Skeletal muscle tissue (tissue), 3 donors: ENCODE measurements at regions not wholly inside any gene's neighbourhood (a gene's known extent, or its start where the extent isn't known, plus 50 kb on each side); places are given as distances from the start of the nearest gene placed in this dataset.

ENCODE experiments used
- H3K27ac ChIP-seq: one replicate; pipeline ENCODE4 v1.7.0; 2013; ENCODE audit warnings: mild to moderate bottlenecking, low read depth, low read length, inconsistent platforms
- H3K27me3 ChIP-seq, 3 donors: one replicate each; pipeline ENCODE4 v1.7.0; 2013; ENCODE audit warnings: low read length in 3 of 3; ENCODE audit not compliant: control insufficient read depth in 3 of 3, insufficient read depth in 3 of 3
- H3K36me3 ChIP-seq, 3 donors: one replicate each; pipeline ENCODE4 v1.7.0; 2013; ENCODE audit warnings: low read length in 3 of 3; ENCODE audit not compliant: control insufficient read depth in 3 of 3, insufficient read depth in 3 of 3
- H3K4me1 ChIP-seq, 3 donors: one replicate each; pipeline ENCODE4 v1.7.0; 2013; ENCODE audit warnings: low read length in 3 of 3, mild to moderate bottlenecking in 3 of 3; ENCODE audit not compliant: control insufficient read depth in 3 of 3, insufficient read depth in 3 of 3
- H3K4me3 ChIP-seq, 3 donors: one replicate each; pipeline ENCODE4 v1.7.0; 2013; ENCODE audit warnings: low read length in 3 of 3
- H3K9ac ChIP-seq, 3 donors: one replicate each; pipeline ENCODE4 v1.7.0; 2013; ENCODE audit warnings: low read length in 3 of 3, mild to moderate bottlenecking in 3 of 3, moderate library complexity in 2 of 3, low read depth in 1 of 3
- H3K9me3 ChIP-seq, 3 donors: one replicate each; pipeline ENCODE4 v1.7.0; 2013; ENCODE audit warnings: low read length in 3 of 3; ENCODE audit not compliant: control insufficient read depth in 3 of 3
- donor health status: Osteomylitis.

DNA sequence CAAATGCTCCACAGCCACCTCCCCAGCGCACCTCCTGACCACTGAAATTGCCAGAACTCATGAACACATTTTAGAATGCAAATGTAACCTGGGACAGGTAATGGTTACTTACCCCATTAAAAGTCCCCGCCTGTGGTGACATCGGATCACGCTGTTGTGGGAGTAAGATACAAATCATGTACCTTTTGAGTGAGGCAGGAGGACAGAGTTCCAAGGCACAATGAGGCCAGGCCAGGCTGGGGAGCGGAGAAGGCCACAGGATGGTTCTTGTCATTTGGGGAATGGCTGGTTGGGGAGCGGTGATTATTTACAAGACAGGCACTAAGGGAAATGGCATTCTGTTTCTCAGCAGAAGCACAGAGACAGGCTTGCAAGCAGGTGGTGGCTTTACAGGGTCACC, 490.0 kb downstream of the EDEM1 start:
- Histone ChIP-seq H3K9ac (no peak overlapping the region), H3K27me3 (no peaks in the 10 kb centered on the region), H3K9me3 (no peaks in the 10 kb centered on the region), H3K4me3 (no peak overlapping the region), H3K27ac (no peak overlapping the region), H3K4me1 (no peaks in the 10 kb centered on the region), H3K36me3 (no peaks in the 10 kb centered on the region)

DNA sequence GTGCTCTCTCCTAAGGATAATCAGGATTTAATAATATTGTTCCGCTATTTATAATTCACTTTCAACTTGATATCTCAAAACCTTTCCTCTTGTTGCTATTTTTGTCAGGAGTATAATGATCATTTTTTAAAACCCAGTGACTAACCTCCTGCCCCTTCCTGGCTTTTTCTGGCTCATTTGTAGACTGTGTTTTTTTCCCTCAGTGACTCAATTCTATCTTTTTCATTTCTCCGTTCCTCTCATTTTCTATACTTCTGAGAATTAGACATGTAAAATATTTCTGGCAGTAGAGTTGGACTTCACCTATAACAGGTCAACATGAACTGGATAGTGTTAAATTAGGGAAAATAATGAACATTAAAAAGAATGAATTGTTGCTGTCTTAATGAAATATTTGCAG, 490.7 kb downstream of the EDEM1 start:
- H3K9me3 ChIP-seq = no peaks in the 10 kb centered on the region

DNA sequence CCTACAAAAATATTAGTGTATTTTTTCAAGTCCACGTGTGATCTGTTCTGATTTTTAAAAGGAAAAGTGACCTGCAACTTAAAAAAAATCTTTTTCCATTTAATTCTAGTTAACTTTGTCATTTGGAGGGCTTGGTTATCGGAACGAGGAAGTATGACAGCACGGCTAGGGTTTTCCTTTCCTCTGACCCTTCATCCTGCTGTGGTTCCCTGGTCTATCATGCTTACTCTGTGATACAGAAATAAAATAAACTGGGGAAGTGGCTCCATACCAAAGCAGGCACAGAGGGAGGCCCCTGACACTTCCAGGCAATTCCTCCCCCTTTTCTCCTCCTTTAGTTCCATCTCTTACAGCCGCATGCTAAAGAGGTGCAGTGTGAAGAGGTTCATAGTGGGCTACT, 491.3 kb downstream of the EDEM1 start:
- H3K9me3 ChIP-seq = no peaks in the 10 kb centered on the region
- no peak overlapping the region for H3K27ac ChIP-seq
- no peaks in the 10 kb centered on the region for H3K4me1 ChIP-seq
- H3K36me3 ChIP-seq = no peaks in the 10 kb centered on the region
- H3K4me3 ChIP-seq = no peak overlapping the region
- H3K27me3 ChIP-seq = no peaks in the 10 kb centered on the region
- H3K9ac ChIP-seq = no peak overlapping the region

More for the DNA sequence above, 490.7 kb downstream of the EDEM1 start:
- Histone ChIP-seq H3K4me1 (no peaks in the 10 kb centered on the region), H3K27me3 (no peaks in the 10 kb centered on the region), H3K4me3 (no peak overlapping the region), H3K36me3 (no peaks in the 10 kb centered on the region), H3K27ac (no peak overlapping the region), H3K9ac (no peak overlapping the region)

DNA sequence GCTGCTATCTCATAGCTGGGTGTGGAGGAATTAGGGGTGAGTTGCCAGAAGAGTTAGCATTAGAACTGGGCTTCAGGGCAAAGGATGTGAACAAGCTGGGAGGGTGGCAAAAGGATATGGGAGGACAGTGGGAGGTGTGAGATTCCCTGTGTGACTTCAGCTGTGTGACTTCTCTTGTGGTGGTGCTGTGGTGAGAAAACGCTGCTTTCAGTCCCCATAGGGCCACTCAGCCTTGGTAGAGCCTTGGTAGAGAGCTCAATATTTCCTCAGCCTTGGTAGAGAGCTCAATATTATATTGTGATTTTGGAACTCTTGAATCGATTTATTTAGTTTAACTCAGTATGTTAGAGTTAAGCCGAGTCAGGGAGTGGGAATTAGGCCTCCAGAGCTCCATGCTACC, 499.7 kb downstream of the EDEM1 start:
- H3K27me3 ChIP-seq = no peaks in the 10 kb centered on the region
- H3K4me1 ChIP-seq = no peaks in the 10 kb centered on the region
- H3K4me3 ChIP-seq = no peak overlapping the region
- no peaks in the 10 kb centered on the region for H3K36me3 ChIP-seq
- no peak overlapping the region for H3K27ac ChIP-seq
- peaks cover 0 to 5% (median 0%) of the 10 kb centered on the region in 3 donors for H3K9me3 ChIP-seq
- H3K9ac ChIP-seq = no peak overlapping the region

DNA sequence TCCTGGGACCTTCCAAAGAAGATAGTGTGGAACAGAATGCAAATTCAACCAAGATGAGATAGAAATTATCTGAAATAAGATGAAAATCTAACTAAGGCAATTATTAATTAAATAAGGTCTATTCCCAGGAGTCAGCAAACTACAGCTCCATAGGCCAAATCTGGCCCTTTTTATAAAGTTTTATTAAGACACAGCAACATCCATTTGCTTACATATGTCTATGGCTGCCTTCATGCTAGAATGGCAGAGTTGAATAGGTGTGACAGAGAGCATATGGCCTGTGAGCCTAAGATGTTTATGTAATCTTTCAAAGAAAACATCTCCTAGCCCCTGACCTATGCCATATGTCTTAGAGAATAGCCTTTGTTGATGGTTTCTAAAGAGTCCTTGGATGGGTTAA, 503.0 kb downstream of the EDEM1 start:
- H3K9me3 ChIP-seq = peaks cover 0 to 5% (median 0%) of the 10 kb centered on the region in 3 donors
- no peak overlapping the region for H3K27ac ChIP-seq
- H3K9ac ChIP-seq = no peak overlapping the region
- H3K4me3 ChIP-seq = no peak overlapping the region
- no peaks in the 10 kb centered on the region for H3K27me3 ChIP-seq
- H3K36me3 ChIP-seq = no peaks in the 10 kb centered on the region
- H3K4me1 ChIP-seq = no peaks in the 10 kb centered on the region

DNA sequence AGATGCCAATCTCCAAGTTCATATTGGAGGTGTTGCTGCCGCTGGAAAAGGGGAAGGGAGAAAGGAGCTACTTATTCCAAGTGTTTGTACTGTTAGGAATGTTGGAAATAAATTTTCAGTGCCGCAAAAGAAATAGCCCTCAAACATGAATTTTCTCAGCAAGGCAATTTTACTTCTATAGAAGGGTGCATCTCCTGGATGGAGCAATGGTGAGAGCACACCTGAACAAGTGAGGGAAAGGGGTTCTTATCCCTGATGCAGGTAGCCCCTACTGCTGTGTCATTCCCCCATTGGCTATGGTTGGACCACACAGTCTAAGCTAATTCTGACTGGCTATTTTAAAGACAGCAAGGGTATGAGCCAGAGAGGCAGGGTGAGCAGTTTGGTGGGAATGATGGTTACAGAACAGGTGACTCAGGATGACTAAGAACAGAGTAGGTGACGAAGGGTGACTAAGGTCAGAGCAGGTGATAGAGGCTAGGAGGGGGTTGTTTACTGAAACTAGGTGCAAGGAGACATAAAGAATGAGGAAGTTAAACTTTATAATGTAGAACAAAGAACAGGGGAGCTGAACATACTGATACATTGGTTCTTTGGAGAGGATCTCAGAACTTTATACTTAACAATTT, 503.5 kb downstream of the EDEM1 start:
- no peak overlapping the region for H3K4me3 ChIP-seq
- H3K27ac ChIP-seq = no peak overlapping the region
- no peaks in the 10 kb centered on the region for H3K36me3 ChIP-seq
- H3K27me3 ChIP-seq = no peaks in the 10 kb centered on the region
- no peaks in the 10 kb centered on the region for H3K4me1 ChIP-seq
- peaks cover 0 to 5% (median 0%) of the 10 kb centered on the region in 3 donors for H3K9me3 ChIP-seq
- H3K9ac ChIP-seq = no peak overlapping the region

DNA sequence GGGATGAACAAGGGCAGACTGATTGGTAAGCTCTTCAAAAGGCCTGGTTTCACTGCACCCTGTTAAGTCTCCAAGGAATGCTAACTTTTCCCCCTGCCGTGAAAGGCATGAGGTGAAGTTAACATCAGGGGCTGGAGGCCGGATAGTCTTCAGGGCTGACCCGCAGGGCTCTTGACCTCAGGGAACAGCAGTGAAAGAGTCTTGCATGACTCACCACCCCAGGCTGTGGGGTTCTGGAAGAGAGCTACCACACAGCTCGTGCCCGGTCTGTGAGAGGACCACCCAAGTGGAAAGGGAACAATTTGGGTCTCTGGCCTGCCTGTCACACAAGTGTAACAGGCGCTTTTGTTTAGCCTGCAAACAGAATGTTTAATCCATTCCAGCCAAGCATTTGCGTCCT, 504.9 kb downstream of the EDEM1 start:
- Histone ChIP-seq H3K4me3 (no peak overlapping the region), H3K36me3 (no peaks in the 10 kb centered on the region), H3K4me1 (no peaks in the 10 kb centered on the region), H3K9me3 (peaks cover 0 to 5% (median 0%) of the 10 kb centered on the region in 3 donors), H3K9ac (no peak overlapping the region), H3K27me3 (no peaks in the 10 kb centered on the region), H3K27ac (no peak overlapping the region)

DNA sequence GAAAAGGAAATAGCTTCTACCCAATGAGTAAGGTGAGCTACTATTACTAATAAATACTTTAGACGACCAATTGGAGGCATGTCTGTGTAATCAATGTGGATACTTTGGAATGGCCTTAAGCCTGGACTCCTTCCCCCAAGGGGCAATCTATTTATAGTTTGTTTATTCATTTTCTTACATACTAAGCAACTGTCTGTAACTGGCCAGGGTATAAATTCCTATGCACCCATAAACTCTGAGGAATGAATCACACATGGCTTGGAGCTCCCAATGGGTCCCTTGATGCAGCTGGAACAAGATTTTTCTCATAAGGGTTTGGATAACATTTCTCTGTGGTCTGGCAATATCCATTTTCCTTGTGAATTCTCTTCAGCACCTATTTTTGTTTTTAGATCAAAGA, 506.8 kb downstream of the EDEM1 start:
- H3K36me3 ChIP-seq = no peaks in the 10 kb centered on the region

DNA sequence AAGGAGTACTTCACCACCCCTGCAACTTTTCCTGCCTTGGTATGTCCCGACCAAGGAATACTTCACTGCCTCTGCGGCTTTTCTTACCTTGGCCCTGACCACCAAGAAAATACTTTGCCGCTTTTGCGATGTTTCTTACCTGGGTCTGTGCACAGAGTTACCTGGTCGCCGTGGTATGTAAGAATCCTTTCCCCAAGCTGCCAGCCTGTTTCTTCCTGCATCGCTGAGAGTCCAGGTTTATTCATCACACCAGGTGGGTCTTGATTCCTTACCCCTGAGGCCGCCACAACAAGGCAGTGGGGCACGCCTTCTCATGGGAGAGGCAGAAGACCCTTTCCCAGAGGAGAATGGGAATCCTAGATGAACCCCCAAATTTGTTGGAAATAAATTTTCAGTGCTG, 511.3 kb downstream of the EDEM1 start:
- H3K4me3 ChIP-seq = no peak overlapping the region
- no peaks in the 10 kb centered on the region for H3K4me1 ChIP-seq
- H3K9me3 ChIP-seq = no peaks in the 10 kb centered on the region
- H3K9ac ChIP-seq = no peak overlapping the region
- no peaks in the 10 kb centered on the region for H3K27me3 ChIP-seq
- no peak overlapping the region for H3K27ac ChIP-seq
- H3K36me3 ChIP-seq = no peaks in the 10 kb centered on the region

More for the DNA sequence above, 506.8 kb downstream of the EDEM1 start:
- peaks cover 0 to 5% (median 0%) of the 10 kb centered on the region in 3 donors for H3K9me3 ChIP-seq
- H3K4me1 ChIP-seq = no peaks in the 10 kb centered on the region
- H3K27me3 ChIP-seq = no peaks in the 10 kb centered on the region
- no peak overlapping the region for H3K9ac ChIP-seq
- H3K27ac ChIP-seq = no peak overlapping the region
- H3K4me3 ChIP-seq = no peak overlapping the region

DNA sequence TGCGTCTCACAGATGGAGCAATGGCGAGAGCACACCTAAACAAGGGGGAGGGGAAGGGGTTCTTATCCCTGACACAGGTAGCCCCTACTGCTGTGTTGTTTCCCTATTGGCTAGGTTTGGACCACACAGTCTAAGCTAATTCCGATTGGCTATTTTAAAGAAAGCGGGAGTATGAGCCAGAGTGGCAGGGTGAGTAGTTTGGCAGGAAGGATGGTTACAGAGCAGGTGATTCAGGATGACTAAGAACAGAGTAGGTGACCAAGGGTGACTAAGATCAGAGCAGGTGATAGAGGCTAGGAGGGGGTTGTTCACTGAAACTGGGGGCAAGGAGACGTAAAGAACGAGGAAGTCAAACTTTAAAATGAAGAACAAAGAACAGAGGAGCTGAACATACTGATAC, 511.8 kb downstream of the EDEM1 start:
- Histone ChIP-seq H3K27ac (no peak overlapping the region), H3K36me3 (no peaks in the 10 kb centered on the region), H3K9ac (no peak overlapping the region), H3K4me3 (no peak overlapping the region), H3K4me1 (no peaks in the 10 kb centered on the region), H3K9me3 (no peaks in the 10 kb centered on the region), H3K27me3 (no peaks in the 10 kb centered on the region)
